ENCODE measurements at regions not wholly inside any gene's neighbourhood (a gene's known extent, or its start where the extent isn't known, plus 50 kb on each side); places are given as distances from the start of the nearest gene placed in this dataset.

GRCh38 chr14:43853541-43853940 is 653.5 kb downstream of the FSCB start:
- no peak for TF ChIP-seq POLR2A (IDR thresholded peaks at IDR 0.05)
- TF ChIP-seq, protein P1, sequence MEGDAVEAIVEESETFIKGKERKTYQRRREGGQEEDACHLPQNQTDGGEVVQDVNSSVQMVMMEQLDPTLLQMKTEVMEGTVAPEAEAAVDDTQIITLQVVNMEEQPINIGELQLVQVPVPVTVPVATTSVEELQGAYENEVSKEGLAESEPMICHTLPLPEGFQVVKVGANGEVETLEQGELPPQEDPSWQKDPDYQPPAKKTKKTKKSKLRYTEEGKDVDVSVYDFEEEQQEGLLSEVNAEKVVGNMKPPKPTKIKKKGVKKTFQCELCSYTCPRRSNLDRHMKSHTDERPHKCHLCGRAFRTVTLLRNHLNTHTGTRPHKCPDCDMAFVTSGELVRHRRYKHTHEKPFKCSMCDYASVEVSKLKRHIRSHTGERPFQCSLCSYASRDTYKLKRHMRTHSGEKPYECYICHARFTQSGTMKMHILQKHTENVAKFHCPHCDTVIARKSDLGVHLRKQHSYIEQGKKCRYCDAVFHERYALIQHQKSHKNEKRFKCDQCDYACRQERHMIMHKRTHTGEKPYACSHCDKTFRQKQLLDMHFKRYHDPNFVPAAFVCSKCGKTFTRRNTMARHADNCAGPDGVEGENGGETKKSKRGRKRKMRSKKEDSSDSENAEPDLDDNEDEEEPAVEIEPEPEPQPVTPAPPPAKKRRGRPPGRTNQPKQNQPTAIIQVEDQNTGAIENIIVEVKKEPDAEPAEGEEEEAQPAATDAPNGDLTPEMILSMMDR (IDR thresholded peaks at IDR 0.05): no peak

Measured in lower leg skin (tissue), 3 donors.